ENCODE measurements at regions not wholly inside any gene's neighbourhood (a gene's known extent, or its start where the extent isn't known, plus 50 kb on each side); places are given as distances from the start of the nearest gene placed in this dataset.

- TF ChIP-seq CTCF (IDR thresholded peaks at IDR 0.05) (no peak), POLR2A (IDR thresholded peaks at IDR 0.05) (no peak)
Measured at GRCh38 chr5:135707302-135707701, 127.2 kb upstream of the SLC25A48 start.

All from body of pancreas (tissue), 4 donors.